ENCODE measurements at regions not wholly inside any gene's neighbourhood (a gene's known extent, or its start where the extent isn't known, plus 50 kb on each side); places are given as distances from the start of the nearest gene placed in this dataset.
"Not testable (repeated sequence)": the region's sequence is repeated elsewhere in the genome, so short reads cannot be mapped to it uniquely, and the experiment has no call there.

- peaks cover 6% of the 10 kb centered on the region for H3K9me3 Mint-ChIP-seq (ENCODE audit: insufficient read depth)
- POLR2A ChIA-PET: no interaction called here
- H3K27ac Mint-ChIP-seq: no peak overlapping the region
- CTCF ChIA-PET: no interaction called here
- no peak overlapping the region for H3K4me3 Mint-ChIP-seq
- no peak for ATAC-seq
- H3K4me1 Mint-ChIP-seq (ENCODE audit: low read depth): no peaks in the 10 kb centered on the region
- H3K27me3 Mint-ChIP-seq (ENCODE audit: low read depth): no peaks in the 10 kb centered on the region
- H3K36me3 Mint-ChIP-seq (ENCODE audit: low read depth): no peaks in the 10 kb centered on the region
- no peak for DNase-seq
Observed at GRCh38 chr7:81079746-81080145, 160.9 kb upstream of the SEMA3C start.

- H3K36me3 Mint-ChIP-seq (ENCODE audit: low read depth): no peaks in the 10 kb centered on the region
- ChIA-PET POLR2A (no interaction called here), CTCF (no interaction called here)
- no peak overlapping the region for H3K27ac Mint-ChIP-seq
- no peak for ATAC-seq
- H3K9me3 Mint-ChIP-seq (ENCODE audit: insufficient read depth): peaks cover 19% of the 10 kb centered on the region
- no peaks in the 10 kb centered on the region for H3K4me1 Mint-ChIP-seq (ENCODE audit: low read depth)
- no peak overlapping the region for H3K4me3 Mint-ChIP-seq
- no peak for DNase-seq
- no peaks in the 10 kb centered on the region for H3K27me3 Mint-ChIP-seq (ENCODE audit: low read depth)
Observed at GRCh38 chr7:81075150-81075549, 156.3 kb upstream of the SEMA3C start.

GRCh38 chr7:81074406-81074805 lies 155.6 kb upstream of the SEMA3C start:
- ATAC-seq: no peak
- no peak for DNase-seq
- POLR2A ChIA-PET: no interaction called here
- H3K36me3 Mint-ChIP-seq (ENCODE audit: low read depth): no peaks in the 10 kb centered on the region
- H3K4me3 Mint-ChIP-seq: no peak overlapping the region
- H3K27ac Mint-ChIP-seq: no peak overlapping the region
- no peaks in the 10 kb centered on the region for H3K4me1 Mint-ChIP-seq (ENCODE audit: low read depth)
- no peaks in the 10 kb centered on the region for H3K27me3 Mint-ChIP-seq (ENCODE audit: low read depth)
- CTCF ChIA-PET: no interaction called here
- peaks cover 19% of the 10 kb centered on the region for H3K9me3 Mint-ChIP-seq (ENCODE audit: insufficient read depth)

GRCh38 chr7:81073931-81074251 lies 155.0 kb upstream of the SEMA3C start:
- Mint-ChIP-seq H3K36me3 (ENCODE audit: low read depth) (no peaks in the 10 kb centered on the region), H3K27me3 (ENCODE audit: low read depth) (no peaks in the 10 kb centered on the region), H3K4me1 (ENCODE audit: low read depth) (no peaks in the 10 kb centered on the region), H3K27ac (no peak overlapping the region), H3K4me3 (no peak overlapping the region), H3K9me3 (ENCODE audit: insufficient read depth) (peaks cover 19% of the 10 kb centered on the region)
- ChIA-PET POLR2A (no interaction called here), CTCF (no interaction called here)
- ATAC-seq (no peak), DNase-seq (no peak)

GRCh38 chr7:81070956-81071355 lies 152.1 kb upstream of the SEMA3C start:
- Mint-ChIP-seq H3K27ac (no peak overlapping the region), H3K4me1 (ENCODE audit: low read depth) (no peaks in the 10 kb centered on the region), H3K27me3 (ENCODE audit: low read depth) (no peaks in the 10 kb centered on the region), H3K9me3 (ENCODE audit: insufficient read depth) (peaks cover 13% of the 10 kb centered on the region), H3K36me3 (ENCODE audit: low read depth) (no peaks in the 10 kb centered on the region), H3K4me3 (no peak overlapping the region)
- no peak for ATAC-seq
- no peak for DNase-seq
- ChIA-PET CTCF (no interaction called here), POLR2A (no interaction called here)

GRCh38 chr7:81066797-81067196 lies 147.9 kb upstream of the SEMA3C start:
- no peak overlapping the region for H3K27ac Mint-ChIP-seq
- ChIA-PET POLR2A (no interaction called here), CTCF (no interaction called here)
- ATAC-seq: no peak
- peaks cover 5% of the 10 kb centered on the region for H3K9me3 Mint-ChIP-seq (ENCODE audit: insufficient read depth)
- no peaks in the 10 kb centered on the region for H3K4me1 Mint-ChIP-seq (ENCODE audit: low read depth)
- DNase-seq: no peak
- no peaks in the 10 kb centered on the region for H3K27me3 Mint-ChIP-seq (ENCODE audit: low read depth)
- no peaks in the 10 kb centered on the region for H3K36me3 Mint-ChIP-seq (ENCODE audit: low read depth)
- H3K4me3 Mint-ChIP-seq: no peak overlapping the region

GRCh38 chr7:81064426-81064825 lies 145.6 kb upstream of the SEMA3C start:
- no peak overlapping the region for H3K4me3 Mint-ChIP-seq
- no peaks in the 10 kb centered on the region for H3K36me3 Mint-ChIP-seq (ENCODE audit: low read depth)
- H3K27me3 Mint-ChIP-seq (ENCODE audit: low read depth): no peaks in the 10 kb centered on the region
- H3K9me3 Mint-ChIP-seq (ENCODE audit: insufficient read depth): no peaks in the 10 kb centered on the region
- CTCF ChIA-PET: no interaction called here
- H3K4me1 Mint-ChIP-seq (ENCODE audit: low read depth): no peaks in the 10 kb centered on the region
- ATAC-seq (no peak), DNase-seq (no peak)
- H3K27ac Mint-ChIP-seq: no peak overlapping the region
- POLR2A ChIA-PET: no interaction called here

GRCh38 chr7:81062755-81063154 lies 143.9 kb upstream of the SEMA3C start:
- Mint-ChIP-seq H3K27me3 (ENCODE audit: low read depth) (no peaks in the 10 kb centered on the region), H3K27ac (no peak overlapping the region), H3K9me3 (ENCODE audit: insufficient read depth) (no peaks in the 10 kb centered on the region), H3K4me3 (no peak overlapping the region), H3K4me1 (ENCODE audit: low read depth) (no peaks in the 10 kb centered on the region), H3K36me3 (ENCODE audit: low read depth) (no peaks in the 10 kb centered on the region)
- ChIA-PET POLR2A (no interaction called here), CTCF (no interaction called here)
- no peak for ATAC-seq
- DNase-seq: no peak

- H3K4me3 Mint-ChIP-seq; CTCF ChIA-PET; H3K36me3 Mint-ChIP-seq (ENCODE audit: low read depth); H3K4me1 Mint-ChIP-seq (ENCODE audit: low read depth); H3K27me3 Mint-ChIP-seq (ENCODE audit: low read depth); POLR2A ChIA-PET; DNase-seq; H3K9me3 Mint-ChIP-seq (ENCODE audit: insufficient read depth); H3K27ac Mint-ChIP-seq; ATAC-seq: not testable (repeated sequence)
Observed at GRCh38 chr7:81057469-81057868, 138.6 kb upstream of the SEMA3C start.

- Mint-ChIP-seq H3K4me3 (no peak overlapping the region), H3K27me3 (ENCODE audit: low read depth) (no peaks in the 10 kb centered on the region), H3K4me1 (ENCODE audit: low read depth) (no peaks in the 10 kb centered on the region), H3K27ac (no peak overlapping the region), H3K9me3 (ENCODE audit: insufficient read depth) (peaks cover 3% of the 10 kb centered on the region), H3K36me3 (ENCODE audit: low read depth) (no peaks in the 10 kb centered on the region)
- CTCF ChIA-PET: no interaction called here
- DNase-seq: no peak
- no peak for ATAC-seq
- POLR2A ChIA-PET: no interaction called here
Observed at GRCh38 chr7:81053623-81054022, 134.8 kb upstream of the SEMA3C start.

GRCh38 chr7:81051811-81052413 lies 133.1 kb upstream of the SEMA3C start:
- DNase-seq (no peak), ATAC-seq (no peak)
- CTCF ChIA-PET: no interaction called here
- Mint-ChIP-seq H3K4me3 (no peak overlapping the region), H3K36me3 (ENCODE audit: low read depth) (no peaks in the 10 kb centered on the region), H3K27ac (no peak overlapping the region), H3K27me3 (ENCODE audit: low read depth) (no peaks in the 10 kb centered on the region), H3K9me3 (ENCODE audit: insufficient read depth) (peaks cover 8% of the 10 kb centered on the region), H3K4me1 (ENCODE audit: low read depth) (no peaks in the 10 kb centered on the region)
- POLR2A ChIA-PET: no interaction called here

- Mint-ChIP-seq H3K27ac (no peak overlapping the region), H3K27me3 (ENCODE audit: low read depth) (no peaks in the 10 kb centered on the region), H3K36me3 (ENCODE audit: low read depth) (no peaks in the 10 kb centered on the region), H3K4me3 (no peak overlapping the region), H3K9me3 (ENCODE audit: insufficient read depth) (peaks cover 17% of the 10 kb centered on the region), H3K4me1 (ENCODE audit: low read depth) (no peaks in the 10 kb centered on the region)
- no peak for ATAC-seq
- CTCF ChIA-PET: no interaction called here
- no peak for DNase-seq
- POLR2A ChIA-PET: no interaction called here
Observed at GRCh38 chr7:81045491-81046030, 126.7 kb upstream of the SEMA3C start.

- H3K36me3 Mint-ChIP-seq (ENCODE audit: low read depth); H3K27me3 Mint-ChIP-seq (ENCODE audit: low read depth); POLR2A ChIA-PET; H3K4me3 Mint-ChIP-seq; H3K27ac Mint-ChIP-seq; DNase-seq; CTCF ChIA-PET; H3K4me1 Mint-ChIP-seq (ENCODE audit: low read depth); ATAC-seq: not testable (repeated sequence)
- peaks cover 14% of the 10 kb centered on the region for H3K9me3 Mint-ChIP-seq (ENCODE audit: insufficient read depth)
Observed at GRCh38 chr7:81042646-81043045, 123.8 kb upstream of the SEMA3C start.

All from activated CD8-positive, alpha-beta T cell treated with anti-CD3 and anti-CD28 coated beads, Interleukin-2, amount 10 ng/mL, durations not matched to agents 7 days and 5 days (primary cell).